GM13977 (cell line): ENCODE measurements at regions not wholly inside any gene's neighbourhood (a gene's known extent, or its start where the extent isn't known, plus 50 kb on each side); places are given as distances from the start of the nearest gene placed in this dataset.

Experiments used
- DNase-seq: peaks from one replicate; pipeline ENCODE4 v3.0.0; 2012; ENCODE audit warnings: low spot score
- in situ Hi-C: fragments of 300-500 bp; cut with MboI; formaldehyde crosslinking; loops from one replicate; pipeline ENCODE4 v1.12.0; 2022; ENCODE audit warnings: low sequenced_read_pairs, low pct_unique_long_range_greater_than_20kb, mixed read lengths, inconsistent platforms; ENCODE audit not compliant: unreplicated experiment
- TF ChIP-seq, protein P1 (sequence below): IDR thresholded peaks from 2 replicates; pipeline ENCODE4 v1.5.1; 2012; ENCODE audit warnings: mild to moderate bottlenecking, control low read depth; ENCODE audit not compliant: insufficient read depth; ENCODE audit errors: extremely low read depth, missing control alignments

DNA sequence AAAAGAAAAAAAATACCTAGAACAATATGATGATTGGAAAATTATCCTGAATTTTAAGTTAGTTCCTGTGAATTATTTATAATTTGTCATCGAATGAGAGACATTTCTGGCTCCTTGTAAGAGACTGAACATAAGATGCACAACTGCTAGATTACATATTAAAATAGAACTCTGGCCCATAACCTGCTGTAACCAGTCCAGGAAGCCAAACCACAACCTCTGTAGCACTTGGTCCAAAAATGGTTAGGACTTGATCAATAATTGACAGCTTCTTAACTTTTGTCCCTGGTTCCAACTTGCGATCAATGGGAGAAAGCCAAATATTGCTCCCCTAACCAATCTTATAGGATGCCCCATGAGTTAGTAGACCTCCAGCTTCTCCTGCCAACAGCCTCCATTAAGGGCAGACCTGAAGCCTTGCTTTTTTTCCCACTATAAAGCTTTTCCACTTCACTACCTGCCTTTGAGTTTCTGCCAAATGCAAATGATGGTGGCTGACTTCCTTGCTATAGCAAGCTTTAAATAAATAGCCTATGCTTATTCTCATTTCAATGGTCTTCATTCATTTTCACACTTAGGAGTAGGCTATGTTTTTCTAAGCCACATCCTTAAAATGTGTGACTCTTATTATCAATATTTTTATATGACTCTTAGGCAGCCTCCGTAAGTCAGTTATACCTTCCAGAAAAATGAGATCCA is 224.0 kb upstream of the ARHGEF26 start:
- DNase-seq, result no peak
- TF ChIP-seq, protein P1, sequence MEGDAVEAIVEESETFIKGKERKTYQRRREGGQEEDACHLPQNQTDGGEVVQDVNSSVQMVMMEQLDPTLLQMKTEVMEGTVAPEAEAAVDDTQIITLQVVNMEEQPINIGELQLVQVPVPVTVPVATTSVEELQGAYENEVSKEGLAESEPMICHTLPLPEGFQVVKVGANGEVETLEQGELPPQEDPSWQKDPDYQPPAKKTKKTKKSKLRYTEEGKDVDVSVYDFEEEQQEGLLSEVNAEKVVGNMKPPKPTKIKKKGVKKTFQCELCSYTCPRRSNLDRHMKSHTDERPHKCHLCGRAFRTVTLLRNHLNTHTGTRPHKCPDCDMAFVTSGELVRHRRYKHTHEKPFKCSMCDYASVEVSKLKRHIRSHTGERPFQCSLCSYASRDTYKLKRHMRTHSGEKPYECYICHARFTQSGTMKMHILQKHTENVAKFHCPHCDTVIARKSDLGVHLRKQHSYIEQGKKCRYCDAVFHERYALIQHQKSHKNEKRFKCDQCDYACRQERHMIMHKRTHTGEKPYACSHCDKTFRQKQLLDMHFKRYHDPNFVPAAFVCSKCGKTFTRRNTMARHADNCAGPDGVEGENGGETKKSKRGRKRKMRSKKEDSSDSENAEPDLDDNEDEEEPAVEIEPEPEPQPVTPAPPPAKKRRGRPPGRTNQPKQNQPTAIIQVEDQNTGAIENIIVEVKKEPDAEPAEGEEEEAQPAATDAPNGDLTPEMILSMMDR, result no peak
- in situ Hi-C loops, result no loop called here

DNA sequence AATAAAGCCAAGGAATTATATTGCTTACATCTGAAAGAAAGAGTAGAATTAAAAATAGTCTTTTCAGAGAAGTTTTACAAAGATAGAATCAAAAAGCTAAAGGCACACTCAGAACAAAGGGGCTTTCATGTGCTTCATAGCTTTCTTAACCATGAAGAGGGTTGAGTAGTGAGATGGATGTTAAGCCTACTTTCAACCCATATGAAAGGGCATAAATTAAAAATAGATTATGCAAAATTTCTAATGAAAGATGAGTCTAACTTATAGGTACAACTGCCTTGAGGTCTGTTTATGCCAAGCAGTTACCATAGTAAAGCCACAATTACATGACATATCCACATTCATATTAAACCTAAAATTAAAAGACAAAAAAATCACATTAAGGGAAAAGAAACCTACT is 223.3 kb upstream of the ARHGEF26 start:
- DNase-seq, result no peak
- in situ Hi-C loops, result no loop called here
- TF ChIP-seq, protein P1, result no peak

DNA sequence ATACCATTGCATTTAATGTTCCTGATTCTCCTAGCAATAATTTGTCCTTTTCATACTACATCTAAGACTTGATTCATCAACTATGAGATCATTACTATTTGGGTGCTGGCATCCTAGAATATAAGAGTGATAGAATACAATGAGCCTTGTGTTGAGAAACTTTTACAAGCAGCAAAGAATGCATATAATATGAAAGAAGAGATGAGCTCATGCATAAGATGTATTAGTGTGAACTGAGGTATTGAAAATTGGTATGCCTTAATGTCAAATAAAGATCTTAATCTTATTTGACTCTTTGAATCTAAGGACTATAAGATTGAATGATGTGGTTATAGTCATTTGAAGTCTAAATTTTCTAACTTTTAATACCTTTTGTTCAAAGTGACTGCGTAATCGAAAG is 220.0 kb upstream of the ARHGEF26 start:
- in situ Hi-C loops, result no loop called here
- no peak for DNase-seq
- TF ChIP-seq, protein P1, result no peak

- in situ Hi-C loops, result no loop called here
- DNase-seq, result no peak
- TF ChIP-seq, protein P1, result no peak
Observed at GRCh38 chr3:153901991-153902390, 219.2 kb upstream of the ARHGEF26 start.

DNA sequence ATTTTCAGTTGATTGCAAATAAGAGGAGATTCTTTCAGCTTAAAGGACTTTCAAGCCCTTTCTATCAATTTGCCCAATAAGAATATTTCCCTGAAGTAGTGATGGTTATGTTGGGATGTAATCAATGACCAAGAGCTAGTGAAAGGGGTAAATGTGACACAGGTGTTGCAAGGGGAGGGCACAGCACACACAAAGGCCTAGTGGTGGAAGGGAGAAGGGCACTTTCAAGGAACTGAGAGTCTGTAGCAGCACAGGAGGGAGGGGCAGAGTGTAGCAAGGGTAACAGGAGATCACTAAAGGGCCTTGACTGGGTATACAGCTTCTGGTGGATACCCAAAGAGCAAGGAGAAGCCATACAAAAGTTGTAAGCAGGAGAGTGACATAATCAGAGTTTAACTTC is 217.8 kb upstream of the ARHGEF26 start:
- TF ChIP-seq, protein P1, result peak; percentile 2
- DNase-seq, result no peak
- in situ Hi-C loops, result no loop called here

GRCh38 chr3:153906366-153906765 is 214.8 kb upstream of the ARHGEF26 start:
- in situ Hi-C loops, result no loop called here
- TF ChIP-seq, protein P1, result no peak
- no peak for DNase-seq
